Panc1 (cell line): ENCODE measurements at regions not wholly inside any gene's neighbourhood (a gene's known extent, or its start where the extent isn't known, plus 50 kb on each side); places are given as distances from the start of the nearest gene placed in this dataset.

ENCODE experiments used
- ATAC-seq: fragments of 200-7000 bp; cut with Tn5 transposase; 2 replicates; pipeline ENCODE4 v1.9.1; 2020; ENCODE audit warnings: mild to moderate bottlenecking, moderate library complexity
- BruUV-seq: library from RNA; stranded (reverse); fragments of 400-500 nt; replicated peaks from 2 replicates; lab custom pipeline; 2021; lab: Mats Ljungman, UMichigan
- CTCF ChIA-PET: fragments of 300-600 bp; sonication (Branson Sonifier 250); formaldehyde crosslinking; loops from one replicate; lab custom pipeline; 2022; ENCODE audit warnings: antibody characterized with exemption; lab: Charles Lee
- POLR2A ChIA-PET: fragments of 300-600 bp; sonication (Branson Sonifier 250); formaldehyde crosslinking; loops from one replicate; lab custom pipeline; 2022; ENCODE audit warnings: antibody characterized with exemption; lab: Charles Lee
- DNase-seq: peaks from one replicate; pipeline ENCODE4 v3.0.0-alpha.2; 2010; ENCODE audit warnings: low read depth, low spot score
- H3K27ac ChIP-seq: 2 replicates; pipeline ENCODE4 v1.5.1; 2011; ENCODE audit warnings: mild to moderate bottlenecking, low read length, inconsistent platforms
- H3K27me3 ChIP-seq: fragments of 200-500 bp; sonication (Bioruptor generic); 2 replicates; pipeline ENCODE4 v1.6.0; 2014; ENCODE audit warnings: low read length, inconsistent platforms; ENCODE audit not compliant: control insufficient read depth, insufficient read depth
- H3K36me3 ChIP-seq: fragments of 200-500 bp; sonication (Bioruptor generic); 2 replicates; pipeline ENCODE4 v1.5.1; 2014; ENCODE audit warnings: inconsistent platforms, mild to moderate bottlenecking, low read length, moderate library complexity; ENCODE audit not compliant: control insufficient read depth, insufficient read depth
- H3K4me1 ChIP-seq: 2 replicates; pipeline ENCODE4 v1.5.1; 2011; ENCODE audit warnings: inconsistent platforms, mild to moderate bottlenecking, low read length, moderate library complexity; ENCODE audit not compliant: control insufficient read depth, insufficient read depth
- H3K4me3 ChIP-seq, 2 experiments: 2 replicates each; pipeline ENCODE4 v1.5.1; 2011 to 2012; ENCODE audit warnings: low read depth in 2 of 2, low read length in 2 of 2, mild to moderate bottlenecking in 2 of 2, inconsistent platforms in 1 of 2, moderate library complexity in 1 of 2
- H3K9me3 ChIP-seq: fragments of 200-500 bp; sonication (Bioruptor generic); 2 replicates; pipeline ENCODE4 v1.5.1; 2014; ENCODE audit warnings: low read depth, mild to moderate bottlenecking, inconsistent platforms, low read length, moderate library complexity; ENCODE audit not compliant: control insufficient read depth, insufficient read depth
- POLR2AphosphoS5 ChIP-seq: IDR thresholded peaks from 2 replicates; pipeline ENCODE4 v1.6.1; 2012; ENCODE audit warnings: mild to moderate bottlenecking, low read depth, low read length, moderate library complexity
- SIN3A ChIP-seq: IDR thresholded peaks from 2 replicates; pipeline ENCODE4 v1.6.1; 2012; ENCODE audit warnings: low read depth, mild to moderate bottlenecking, low read length, moderate library complexity, borderline replicate concordance; ENCODE audit not compliant: insufficient read depth
- TCF7L2 ChIP-seq: IDR thresholded peaks from 2 replicates; pipeline ENCODE4 v1.6.1; 2011; ENCODE audit warnings: mild to moderate bottlenecking, low read depth, low read length, inconsistent platforms
- in situ Hi-C: cut with HindIII; loops from 2 replicates; pipeline ENCODE4 v1.10.0; 2016; ENCODE audit warnings: low sequenced_read_pairs, low pct_unique_long_range_greater_than_20kb
- intact Hi-C: fragments of 100-400 bp; cut with micrococcal nuclease; formaldehyde crosslinking; loops from one replicate; pipeline ENCODE4 v1.10.0; 2022; ENCODE audit not compliant: unreplicated experiment
- TF ChIP-seq, protein P1 (sequence below): fragments of 450-650 bp; IDR thresholded peaks from 2 replicates; pipeline ENCODE4 v1.5.1; 2017; ENCODE audit warnings: mild to moderate bottlenecking
- TF ChIP-seq, protein P2 (sequence below), 2 experiments: IDR thresholded peaks; 2 replicates each; pipeline ENCODE4 v1.6.1; 2011 to 2012; ENCODE audit warnings: low read depth in 2 of 2, control low read depth in 1 of 2, low read length in 1 of 2, mild to moderate bottlenecking in 1 of 2, moderate library complexity in 1 of 2; ENCODE audit not compliant: insufficient read depth in 1 of 2

DNA sequence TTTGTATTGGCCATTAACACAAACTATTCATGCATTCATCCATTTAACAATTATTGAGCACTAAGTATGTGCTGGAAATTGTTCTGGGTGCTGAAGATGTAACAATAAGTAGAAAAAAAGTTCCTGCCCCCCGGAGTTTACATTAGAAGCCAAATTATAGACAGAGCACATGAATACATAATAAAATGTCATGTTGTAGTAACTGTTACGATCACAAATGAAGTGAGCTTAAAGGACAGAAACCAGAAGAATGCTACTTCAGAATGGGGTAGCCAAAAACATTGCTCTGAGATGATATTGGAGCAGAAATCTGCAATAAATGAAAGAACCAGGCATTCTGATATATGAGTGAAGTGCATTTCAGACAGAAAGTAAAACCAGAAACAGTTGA lies 256.0 kb upstream of the SETBP1 start:
- POLR2A ChIA-PET, result no interaction called here
- in situ Hi-C loops, result no loop called here

DNA sequence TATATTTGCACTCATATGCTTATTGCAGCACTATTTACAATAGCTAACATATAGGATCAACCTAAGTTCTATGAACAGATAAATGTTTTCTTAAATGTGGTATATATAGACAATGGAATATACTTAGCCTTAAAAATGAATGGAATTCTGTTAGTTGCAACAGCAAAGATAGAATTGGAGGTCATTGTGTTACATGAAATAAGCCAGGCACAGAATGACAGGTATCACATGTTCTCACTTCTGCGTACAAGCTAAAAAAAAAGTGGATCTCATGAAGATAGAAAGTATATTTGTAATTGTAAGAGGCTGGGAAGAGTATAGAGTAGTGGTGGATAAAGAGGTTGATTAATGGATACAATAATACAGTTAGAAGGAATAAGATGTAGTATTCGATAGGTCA lies 255.5 kb upstream of the SETBP1 start:
- ChIA-PET POLR2A (no interaction called here), CTCF (no interaction called here)
- H3K27me3 ChIP-seq, result no peaks in the 10 kb centered on the region
- in situ Hi-C loops, result no loop called here
- TF ChIP-seq, protein P1, sequence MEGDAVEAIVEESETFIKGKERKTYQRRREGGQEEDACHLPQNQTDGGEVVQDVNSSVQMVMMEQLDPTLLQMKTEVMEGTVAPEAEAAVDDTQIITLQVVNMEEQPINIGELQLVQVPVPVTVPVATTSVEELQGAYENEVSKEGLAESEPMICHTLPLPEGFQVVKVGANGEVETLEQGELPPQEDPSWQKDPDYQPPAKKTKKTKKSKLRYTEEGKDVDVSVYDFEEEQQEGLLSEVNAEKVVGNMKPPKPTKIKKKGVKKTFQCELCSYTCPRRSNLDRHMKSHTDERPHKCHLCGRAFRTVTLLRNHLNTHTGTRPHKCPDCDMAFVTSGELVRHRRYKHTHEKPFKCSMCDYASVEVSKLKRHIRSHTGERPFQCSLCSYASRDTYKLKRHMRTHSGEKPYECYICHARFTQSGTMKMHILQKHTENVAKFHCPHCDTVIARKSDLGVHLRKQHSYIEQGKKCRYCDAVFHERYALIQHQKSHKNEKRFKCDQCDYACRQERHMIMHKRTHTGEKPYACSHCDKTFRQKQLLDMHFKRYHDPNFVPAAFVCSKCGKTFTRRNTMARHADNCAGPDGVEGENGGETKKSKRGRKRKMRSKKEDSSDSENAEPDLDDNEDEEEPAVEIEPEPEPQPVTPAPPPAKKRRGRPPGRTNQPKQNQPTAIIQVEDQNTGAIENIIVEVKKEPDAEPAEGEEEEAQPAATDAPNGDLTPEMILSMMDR, result no peak
- TF ChIP-seq POLR2AphosphoS5 (no peak), SIN3A (no peak), TCF7L2 (no peak)
- DNase-seq, result no peak
- no peak overlapping the region for H3K27ac ChIP-seq
- no peak overlapping the region for H3K4me3 ChIP-seq
- ATAC-seq, result no peak
- no TSS peak for BruUV-seq
- H3K4me1 ChIP-seq, result no peaks in the 10 kb centered on the region
- intact Hi-C loops, result no loop called here
- no peaks in the 10 kb centered on the region for H3K36me3 ChIP-seq
- H3K9me3 ChIP-seq, result no peaks in the 10 kb centered on the region

More for the DNA sequence above, 256.0 kb upstream of the SETBP1 start:
- Histone ChIP-seq H3K27me3 (no peaks in the 10 kb centered on the region), H3K4me3 (no peak overlapping the region), H3K36me3 (no peaks in the 10 kb centered on the region), H3K9me3 (no peaks in the 10 kb centered on the region), H3K4me1 (no peaks in the 10 kb centered on the region), H3K27ac (no peak overlapping the region)
- TF ChIP-seq POLR2AphosphoS5 (no peak), TCF7L2 (no peak), SIN3A (no peak)
- TF ChIP-seq, protein P1, result no peak
- TF ChIP-seq, protein P2, sequence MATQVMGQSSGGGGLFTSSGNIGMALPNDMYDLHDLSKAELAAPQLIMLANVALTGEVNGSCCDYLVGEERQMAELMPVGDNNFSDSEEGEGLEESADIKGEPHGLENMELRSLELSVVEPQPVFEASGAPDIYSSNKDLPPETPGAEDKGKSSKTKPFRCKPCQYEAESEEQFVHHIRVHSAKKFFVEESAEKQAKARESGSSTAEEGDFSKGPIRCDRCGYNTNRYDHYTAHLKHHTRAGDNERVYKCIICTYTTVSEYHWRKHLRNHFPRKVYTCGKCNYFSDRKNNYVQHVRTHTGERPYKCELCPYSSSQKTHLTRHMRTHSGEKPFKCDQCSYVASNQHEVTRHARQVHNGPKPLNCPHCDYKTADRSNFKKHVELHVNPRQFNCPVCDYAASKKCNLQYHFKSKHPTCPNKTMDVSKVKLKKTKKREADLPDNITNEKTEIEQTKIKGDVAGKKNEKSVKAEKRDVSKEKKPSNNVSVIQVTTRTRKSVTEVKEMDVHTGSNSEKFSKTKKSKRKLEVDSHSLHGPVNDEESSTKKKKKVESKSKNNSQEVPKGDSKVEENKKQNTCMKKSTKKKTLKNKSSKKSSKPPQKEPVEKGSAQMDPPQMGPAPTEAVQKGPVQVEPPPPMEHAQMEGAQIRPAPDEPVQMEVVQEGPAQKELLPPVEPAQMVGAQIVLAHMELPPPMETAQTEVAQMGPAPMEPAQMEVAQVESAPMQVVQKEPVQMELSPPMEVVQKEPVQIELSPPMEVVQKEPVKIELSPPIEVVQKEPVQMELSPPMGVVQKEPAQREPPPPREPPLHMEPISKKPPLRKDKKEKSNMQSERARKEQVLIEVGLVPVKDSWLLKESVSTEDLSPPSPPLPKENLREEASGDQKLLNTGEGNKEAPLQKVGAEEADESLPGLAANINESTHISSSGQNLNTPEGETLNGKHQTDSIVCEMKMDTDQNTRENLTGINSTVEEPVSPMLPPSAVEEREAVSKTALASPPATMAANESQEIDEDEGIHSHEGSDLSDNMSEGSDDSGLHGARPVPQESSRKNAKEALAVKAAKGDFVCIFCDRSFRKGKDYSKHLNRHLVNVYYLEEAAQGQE (IDR thresholded peaks at IDR 0.05; ENCODE audit: insufficient read depth in 1 of 2, low read depth in 2 of 2, low read length in 1 of 2), result no peak
- ATAC-seq, result no peak
- no peak for DNase-seq
- CTCF ChIA-PET, result no interaction called here
- intact Hi-C loops, result no loop called here
- no TSS peak for BruUV-seq
